Neural cell (in vitro differentiated cells): ENCODE measurements at regions not wholly inside any gene's neighbourhood (a gene's known extent, or its start where the extent isn't known, plus 50 kb on each side); places are given as distances from the start of the nearest gene placed in this dataset.

Source experiments
- EP300 ChIP-seq: fragments of 450-650 bp; conservative IDR thresholded peaks from 2 replicates; pipeline ENCODE4 v1.6.1; 2014; ENCODE audit warnings: antibody characterized with exemption, mild to moderate bottlenecking, moderate library complexity; ENCODE audit not compliant: poor library complexity, severe bottlenecking
- EZH2 ChIP-seq: fragments of 200-600, 300-800 bp; shearing (Covaris generic), sonication (generic); IDR thresholded peaks from 2 replicates; pipeline ENCODE4 v1.6.1; 2014; ENCODE audit warnings: antibody characterized with exemption, low read length, borderline replicate concordance, mild to moderate bottlenecking; ENCODE audit not compliant: insufficient read depth, poor library complexity, severe bottlenecking
- MXI1 ChIP-seq: fragments of 450-650 bp; conservative IDR thresholded peaks from 2 replicates; pipeline ENCODE4 v1.6.1; 2014; ENCODE audit warnings: antibody characterized with exemption, mild to moderate bottlenecking; ENCODE audit not compliant: poor library complexity, severe bottlenecking
- POLR2AphosphoS5 ChIP-seq: IDR thresholded peaks from 2 replicates; pipeline ENCODE4 v1.6.1; 2012
- RAD21 ChIP-seq: fragments of 450-650 bp; conservative IDR thresholded peaks from 2 replicates; pipeline ENCODE4 v1.6.1; 2014; ENCODE audit warnings: antibody characterized with exemption, mild to moderate bottlenecking, moderate library complexity
- SMC3 ChIP-seq: fragments of 450-650 bp; conservative IDR thresholded peaks from 2 replicates; pipeline ENCODE4 v1.6.1; 2014; ENCODE audit warnings: antibody characterized with exemption, mild to moderate bottlenecking, moderate library complexity; ENCODE audit not compliant: poor library complexity
- TAF1 ChIP-seq: IDR thresholded peaks from 2 replicates; pipeline ENCODE4 v1.6.1; 2012; ENCODE audit warnings: low read depth
- TF ChIP-seq, protein P1 (sequence below): fragments of 450-650 bp; IDR thresholded peaks from 2 replicates; pipeline ENCODE4 v1.5.1; 2014; ENCODE audit warnings: antibody characterized with exemption, mild to moderate bottlenecking, moderate library complexity; ENCODE audit not compliant: poor library complexity, severe bottlenecking
- TF ChIP-seq, protein P2 (sequence below): IDR thresholded peaks from 2 replicates; pipeline ENCODE4 v1.6.1; 2012; ENCODE audit warnings: borderline replicate concordance

DNA sequence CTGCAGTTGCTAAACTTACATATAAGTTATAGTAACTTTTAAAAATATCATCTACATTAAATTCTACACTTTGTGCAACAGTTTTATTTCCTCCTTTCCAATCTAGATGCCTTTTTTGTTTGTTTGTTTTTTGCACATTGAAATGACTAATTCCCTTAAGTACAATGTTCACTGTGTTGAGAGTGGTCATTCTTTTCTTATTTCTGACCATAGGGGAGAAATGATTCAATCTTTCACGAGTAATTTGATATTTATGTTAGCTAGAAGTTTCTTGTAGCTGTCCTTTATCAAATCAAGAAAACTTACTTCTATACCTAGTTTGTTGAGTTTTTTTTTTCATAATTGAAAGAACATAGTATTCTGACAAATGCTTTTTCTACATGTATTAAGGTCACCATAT, 85.0 kb upstream of the CBLB start:
- no peak for TF ChIP-seq EP300
- no peak for TF ChIP-seq RAD21
- TF ChIP-seq, protein P1, sequence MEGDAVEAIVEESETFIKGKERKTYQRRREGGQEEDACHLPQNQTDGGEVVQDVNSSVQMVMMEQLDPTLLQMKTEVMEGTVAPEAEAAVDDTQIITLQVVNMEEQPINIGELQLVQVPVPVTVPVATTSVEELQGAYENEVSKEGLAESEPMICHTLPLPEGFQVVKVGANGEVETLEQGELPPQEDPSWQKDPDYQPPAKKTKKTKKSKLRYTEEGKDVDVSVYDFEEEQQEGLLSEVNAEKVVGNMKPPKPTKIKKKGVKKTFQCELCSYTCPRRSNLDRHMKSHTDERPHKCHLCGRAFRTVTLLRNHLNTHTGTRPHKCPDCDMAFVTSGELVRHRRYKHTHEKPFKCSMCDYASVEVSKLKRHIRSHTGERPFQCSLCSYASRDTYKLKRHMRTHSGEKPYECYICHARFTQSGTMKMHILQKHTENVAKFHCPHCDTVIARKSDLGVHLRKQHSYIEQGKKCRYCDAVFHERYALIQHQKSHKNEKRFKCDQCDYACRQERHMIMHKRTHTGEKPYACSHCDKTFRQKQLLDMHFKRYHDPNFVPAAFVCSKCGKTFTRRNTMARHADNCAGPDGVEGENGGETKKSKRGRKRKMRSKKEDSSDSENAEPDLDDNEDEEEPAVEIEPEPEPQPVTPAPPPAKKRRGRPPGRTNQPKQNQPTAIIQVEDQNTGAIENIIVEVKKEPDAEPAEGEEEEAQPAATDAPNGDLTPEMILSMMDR, result no peak
- TF ChIP-seq POLR2AphosphoS5, result no peak
- no peak for TF ChIP-seq TAF1
- no peak for TF ChIP-seq EZH2
- TF ChIP-seq MXI1, result no peak
- TF ChIP-seq, protein P2, sequence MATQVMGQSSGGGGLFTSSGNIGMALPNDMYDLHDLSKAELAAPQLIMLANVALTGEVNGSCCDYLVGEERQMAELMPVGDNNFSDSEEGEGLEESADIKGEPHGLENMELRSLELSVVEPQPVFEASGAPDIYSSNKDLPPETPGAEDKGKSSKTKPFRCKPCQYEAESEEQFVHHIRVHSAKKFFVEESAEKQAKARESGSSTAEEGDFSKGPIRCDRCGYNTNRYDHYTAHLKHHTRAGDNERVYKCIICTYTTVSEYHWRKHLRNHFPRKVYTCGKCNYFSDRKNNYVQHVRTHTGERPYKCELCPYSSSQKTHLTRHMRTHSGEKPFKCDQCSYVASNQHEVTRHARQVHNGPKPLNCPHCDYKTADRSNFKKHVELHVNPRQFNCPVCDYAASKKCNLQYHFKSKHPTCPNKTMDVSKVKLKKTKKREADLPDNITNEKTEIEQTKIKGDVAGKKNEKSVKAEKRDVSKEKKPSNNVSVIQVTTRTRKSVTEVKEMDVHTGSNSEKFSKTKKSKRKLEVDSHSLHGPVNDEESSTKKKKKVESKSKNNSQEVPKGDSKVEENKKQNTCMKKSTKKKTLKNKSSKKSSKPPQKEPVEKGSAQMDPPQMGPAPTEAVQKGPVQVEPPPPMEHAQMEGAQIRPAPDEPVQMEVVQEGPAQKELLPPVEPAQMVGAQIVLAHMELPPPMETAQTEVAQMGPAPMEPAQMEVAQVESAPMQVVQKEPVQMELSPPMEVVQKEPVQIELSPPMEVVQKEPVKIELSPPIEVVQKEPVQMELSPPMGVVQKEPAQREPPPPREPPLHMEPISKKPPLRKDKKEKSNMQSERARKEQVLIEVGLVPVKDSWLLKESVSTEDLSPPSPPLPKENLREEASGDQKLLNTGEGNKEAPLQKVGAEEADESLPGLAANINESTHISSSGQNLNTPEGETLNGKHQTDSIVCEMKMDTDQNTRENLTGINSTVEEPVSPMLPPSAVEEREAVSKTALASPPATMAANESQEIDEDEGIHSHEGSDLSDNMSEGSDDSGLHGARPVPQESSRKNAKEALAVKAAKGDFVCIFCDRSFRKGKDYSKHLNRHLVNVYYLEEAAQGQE, result no peak
- TF ChIP-seq SMC3, result no peak
